ENCODE measurements at regions not wholly inside any gene's neighbourhood (a gene's known extent, or its start where the extent isn't known, plus 50 kb on each side); places are given as distances from the start of the nearest gene placed in this dataset.

- Histone ChIP-seq H3K27me3 (replicated peaks; ENCODE audit: insufficient read depth) (no peaks in the 10 kb centered on the region), H3K9me3 (no peaks in the 10 kb centered on the region), H3K36me3 (no peaks in the 10 kb centered on the region), H3K27ac (no peak overlapping the region), H3K4me1 (ENCODE audit: control insufficient read depth in 1 of 2, low read depth in 2 of 2) (peaks cover 0 to 2% of the 10 kb centered on the region in 2 donors), H3K4me3 (no peak overlapping the region)
- TF ChIP-seq, protein P1, sequence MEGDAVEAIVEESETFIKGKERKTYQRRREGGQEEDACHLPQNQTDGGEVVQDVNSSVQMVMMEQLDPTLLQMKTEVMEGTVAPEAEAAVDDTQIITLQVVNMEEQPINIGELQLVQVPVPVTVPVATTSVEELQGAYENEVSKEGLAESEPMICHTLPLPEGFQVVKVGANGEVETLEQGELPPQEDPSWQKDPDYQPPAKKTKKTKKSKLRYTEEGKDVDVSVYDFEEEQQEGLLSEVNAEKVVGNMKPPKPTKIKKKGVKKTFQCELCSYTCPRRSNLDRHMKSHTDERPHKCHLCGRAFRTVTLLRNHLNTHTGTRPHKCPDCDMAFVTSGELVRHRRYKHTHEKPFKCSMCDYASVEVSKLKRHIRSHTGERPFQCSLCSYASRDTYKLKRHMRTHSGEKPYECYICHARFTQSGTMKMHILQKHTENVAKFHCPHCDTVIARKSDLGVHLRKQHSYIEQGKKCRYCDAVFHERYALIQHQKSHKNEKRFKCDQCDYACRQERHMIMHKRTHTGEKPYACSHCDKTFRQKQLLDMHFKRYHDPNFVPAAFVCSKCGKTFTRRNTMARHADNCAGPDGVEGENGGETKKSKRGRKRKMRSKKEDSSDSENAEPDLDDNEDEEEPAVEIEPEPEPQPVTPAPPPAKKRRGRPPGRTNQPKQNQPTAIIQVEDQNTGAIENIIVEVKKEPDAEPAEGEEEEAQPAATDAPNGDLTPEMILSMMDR (IDR thresholded peaks at IDR 0.05) = no peak
- ATAC-seq (ENCODE audit: insufficient number of reproducible peaks, low FRiP score, low read depth) = no peak
- DNase-seq (ENCODE audit: low spot score) = no peak
These were observed 142.2 kb upstream of the AKR1E2 start for GRCh38 chr10:4683838-4684237.

DNA sequence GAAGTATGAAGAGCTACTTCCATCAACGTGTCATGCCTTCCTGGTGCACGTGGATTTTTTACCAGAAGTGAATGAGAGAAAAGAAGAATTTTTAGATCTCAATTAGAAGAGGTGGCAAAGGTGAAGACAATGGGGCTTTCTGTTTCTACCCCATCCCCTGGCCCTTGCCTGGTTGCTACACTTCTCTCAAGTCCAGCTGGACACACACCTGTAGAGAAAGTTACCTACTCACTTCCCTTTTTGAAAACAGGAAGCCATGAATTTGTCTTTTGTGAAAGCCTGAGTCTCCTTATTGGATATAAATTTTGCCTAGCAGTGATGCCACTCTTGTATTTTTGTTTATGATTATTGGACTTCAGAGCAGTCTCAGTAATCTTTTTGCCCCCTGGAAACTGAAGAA lies 142.9 kb upstream of the AKR1E2 start:
- peaks cover 0 to 9% of the 10 kb centered on the region in 2 donors for H3K4me1 ChIP-seq (ENCODE audit: control insufficient read depth in 1 of 2, low read depth in 2 of 2)
- TF ChIP-seq, protein P1 (IDR thresholded peaks at IDR 0.05) = no peak
- ATAC-seq (ENCODE audit: insufficient number of reproducible peaks, low FRiP score, low read depth) (no peak), DNase-seq (ENCODE audit: low spot score) (no peak)
- no peaks in the 10 kb centered on the region for H3K27me3 ChIP-seq (replicated peaks; ENCODE audit: insufficient read depth)
- no peaks in the 10 kb centered on the region for H3K36me3 ChIP-seq
- H3K9me3 ChIP-seq = no peaks in the 10 kb centered on the region
- no peak overlapping the region for H3K27ac ChIP-seq
- no peak overlapping the region for H3K4me3 ChIP-seq

DNA sequence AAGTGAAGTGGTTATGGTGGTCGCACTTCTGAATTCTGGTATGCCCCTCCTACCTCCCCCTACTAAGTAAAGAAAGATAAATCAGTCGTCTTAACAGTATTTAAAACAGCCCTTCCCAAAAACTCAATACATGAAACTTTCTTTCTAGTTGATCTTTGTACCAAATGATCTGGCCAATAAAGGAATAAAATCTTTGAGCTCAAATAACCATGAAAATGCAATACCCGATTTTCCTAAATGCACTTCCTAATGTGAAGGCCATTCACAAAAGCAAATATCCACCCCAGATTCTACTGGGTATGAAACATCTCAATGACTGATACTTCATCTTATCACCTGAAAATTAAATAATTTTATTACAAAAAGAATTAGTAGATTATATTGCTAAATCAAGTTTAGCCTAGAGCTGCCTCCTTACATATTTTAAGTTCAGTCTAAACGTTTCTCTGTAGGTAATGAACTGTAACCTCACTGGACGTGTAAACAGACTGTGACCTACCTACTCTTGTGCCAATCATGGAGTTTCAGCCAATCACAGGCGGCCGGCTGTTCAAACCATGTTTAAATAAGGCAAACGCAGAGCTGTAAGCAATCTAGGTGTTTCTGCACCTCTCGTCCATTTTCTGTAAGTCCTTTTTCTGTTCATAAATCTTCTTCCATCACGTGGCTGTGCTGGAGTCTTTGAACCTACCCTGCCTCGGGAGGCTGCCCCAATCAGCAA lies 146.9 kb upstream of the AKR1E2 start:
- ATAC-seq (ENCODE audit: insufficient number of reproducible peaks, low FRiP score, low read depth) (no peak), DNase-seq (ENCODE audit: low spot score) (no peak)
- Histone ChIP-seq H3K9me3 (no peaks in the 10 kb centered on the region), H3K27ac (peak overlapping the region; percentile 61 to 79), H3K4me3 (no peak overlapping the region), H3K27me3 (replicated peaks; ENCODE audit: insufficient read depth) (no peaks in the 10 kb centered on the region), H3K4me1 (ENCODE audit: control insufficient read depth in 1 of 2, low read depth in 2 of 2) (peaks cover 0 to 19% of the 10 kb centered on the region in 2 donors), H3K36me3 (no peaks in the 10 kb centered on the region)
- TF ChIP-seq, protein P1 (IDR thresholded peaks at IDR 0.05) = no peak

GRCh38 chr10:4678023-4678950 lies 147.7 kb upstream of the AKR1E2 start:
- Histone ChIP-seq H3K27me3 (replicated peaks; ENCODE audit: insufficient read depth) (no peaks in the 10 kb centered on the region), H3K27ac (peak overlapping the region; percentile 61 to 79), H3K9me3 (no peaks in the 10 kb centered on the region), H3K36me3 (no peaks in the 10 kb centered on the region), H3K4me1 (ENCODE audit: control insufficient read depth in 1 of 2, low read depth in 2 of 2) (peaks cover 0 to 19% of the 10 kb centered on the region in 2 donors), H3K4me3 (peak overlapping the region; percentile 25)
- ATAC-seq (ENCODE audit: insufficient number of reproducible peaks, low FRiP score, low read depth) (peak; percentile 82), DNase-seq (ENCODE audit: low spot score) (no peak)
- TF ChIP-seq, protein P1 (IDR thresholded peaks at IDR 0.05) = no peak
